Cardiac muscle cell (in vitro differentiated cells and primary cell): ENCODE measurements at regions not wholly inside any gene's neighbourhood (a gene's known extent, or its start where the extent isn't known, plus 50 kb on each side); places are given as distances from the start of the nearest gene placed in this dataset.
"Not testable (repeated sequence)": the region's sequence is repeated elsewhere in the genome, so short reads cannot be mapped to it uniquely, and the experiment has no call there.

Experiments used
- DNase-seq, 2 donors: peaks; one replicate each; pipeline versions ENCODE4 v3.0.0 to v3.0.0-alpha.2; 2010 to 2017; ENCODE audit warnings: low read depth in 1 of 2, low spot score in 1 of 2
- H3K27ac ChIP-seq: fragments of 200-600 bp; sonication (generic); 2 replicates; pipeline ENCODE4 v1.5.1; 2016
- H3K27me3 ChIP-seq: fragments of 200-600 bp; sonication (generic); 2 replicates; pipeline ENCODE4 v1.6.0; 2016; ENCODE audit warnings: control low read depth
- H3K36me3 ChIP-seq: fragments of 200-600 bp; sonication (generic); 2 replicates; pipeline ENCODE4 v1.5.1; 2016; ENCODE audit warnings: control low read depth
- H3K4me1 ChIP-seq: fragments of 200-600 bp; sonication (generic); 2 replicates; pipeline ENCODE4 v1.8.1; 2017; ENCODE audit warnings: low read depth, mild to moderate bottlenecking, mixed run types
- H3K4me3 ChIP-seq: fragments of 200-600 bp; sonication (generic); 2 replicates; pipeline ENCODE4 v1.5.1; 2016; ENCODE audit warnings: mild to moderate bottlenecking
- H3K9me3 ChIP-seq: fragments of 200-600 bp; sonication (generic); 2 replicates; pipeline ENCODE4 v1.5.1; 2017; ENCODE audit warnings: low read depth, mild to moderate bottlenecking, control low read depth
- TF ChIP-seq, protein P1 (sequence below): IDR thresholded peaks from 2 replicates; pipeline ENCODE4 v1.5.1; 2012; ENCODE audit warnings: low read depth, mild to moderate bottlenecking, low read length

DNA sequence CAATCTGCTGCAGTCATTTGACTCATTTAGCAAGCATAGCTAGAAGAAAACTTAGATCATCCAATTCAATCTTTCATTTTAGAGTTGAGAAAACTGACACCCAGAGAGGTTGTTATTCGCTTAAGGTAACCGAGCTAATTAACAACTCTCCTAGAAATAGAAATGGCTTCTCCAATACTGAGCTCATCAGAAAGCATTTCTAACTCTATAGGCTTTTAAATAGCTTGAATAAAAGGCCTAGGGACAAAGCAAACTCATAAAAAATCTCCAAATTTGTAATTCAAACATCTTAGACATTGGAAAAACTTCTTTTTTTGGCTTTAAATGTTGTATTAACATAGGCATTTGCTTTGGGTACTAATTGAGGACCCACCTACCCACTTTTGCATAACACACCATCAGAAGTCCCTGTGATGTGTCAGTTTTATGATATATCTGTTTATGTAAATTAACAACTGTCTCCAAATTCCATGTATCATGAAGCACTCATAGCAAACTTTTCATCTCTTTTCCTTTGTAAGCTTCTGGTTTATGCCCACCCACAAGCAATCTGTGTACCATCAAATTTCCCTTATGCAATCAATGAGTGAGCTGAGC, 343.9 kb upstream of the CHST9 start:
- no peak overlapping the region for H3K4me3 ChIP-seq
- H3K9me3 ChIP-seq = no peaks in the 10 kb centered on the region

DNA sequence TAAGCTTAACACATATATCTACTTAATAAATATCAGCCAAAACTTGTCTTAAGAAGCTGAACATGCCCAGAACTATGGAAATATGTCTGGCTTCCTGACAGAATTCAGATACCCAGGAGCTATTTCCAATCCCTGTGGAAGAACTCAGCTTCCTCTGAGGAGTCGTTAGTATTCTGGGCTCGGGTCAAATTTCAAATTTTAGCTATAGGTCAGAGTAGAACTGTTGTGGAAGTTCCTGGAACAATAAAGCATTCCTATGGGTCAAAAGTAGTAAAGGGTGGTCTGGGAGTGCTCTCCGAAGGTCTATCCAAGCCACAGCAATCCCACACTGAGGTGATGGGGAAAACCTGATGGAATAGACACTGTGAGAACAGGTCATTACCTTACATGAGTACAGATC, 342.7 kb upstream of the CHST9 start:
- Histone ChIP-seq H3K27ac (no peak overlapping the region), H3K27me3 (peaks cover 8% of the 10 kb centered on the region), H3K9me3 (no peaks in the 10 kb centered on the region), H3K4me1 (peaks cover 20% of the 10 kb centered on the region), H3K4me3 (no peak overlapping the region), H3K36me3 (no peaks in the 10 kb centered on the region)
- TF ChIP-seq, protein P1, sequence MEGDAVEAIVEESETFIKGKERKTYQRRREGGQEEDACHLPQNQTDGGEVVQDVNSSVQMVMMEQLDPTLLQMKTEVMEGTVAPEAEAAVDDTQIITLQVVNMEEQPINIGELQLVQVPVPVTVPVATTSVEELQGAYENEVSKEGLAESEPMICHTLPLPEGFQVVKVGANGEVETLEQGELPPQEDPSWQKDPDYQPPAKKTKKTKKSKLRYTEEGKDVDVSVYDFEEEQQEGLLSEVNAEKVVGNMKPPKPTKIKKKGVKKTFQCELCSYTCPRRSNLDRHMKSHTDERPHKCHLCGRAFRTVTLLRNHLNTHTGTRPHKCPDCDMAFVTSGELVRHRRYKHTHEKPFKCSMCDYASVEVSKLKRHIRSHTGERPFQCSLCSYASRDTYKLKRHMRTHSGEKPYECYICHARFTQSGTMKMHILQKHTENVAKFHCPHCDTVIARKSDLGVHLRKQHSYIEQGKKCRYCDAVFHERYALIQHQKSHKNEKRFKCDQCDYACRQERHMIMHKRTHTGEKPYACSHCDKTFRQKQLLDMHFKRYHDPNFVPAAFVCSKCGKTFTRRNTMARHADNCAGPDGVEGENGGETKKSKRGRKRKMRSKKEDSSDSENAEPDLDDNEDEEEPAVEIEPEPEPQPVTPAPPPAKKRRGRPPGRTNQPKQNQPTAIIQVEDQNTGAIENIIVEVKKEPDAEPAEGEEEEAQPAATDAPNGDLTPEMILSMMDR = no peak
- DNase-seq = peak in 1 of 2 donors; percentile 52

More for the DNA sequence above, 343.9 kb upstream of the CHST9 start:
- Histone ChIP-seq H3K27me3 (peaks cover 8% of the 10 kb centered on the region), H3K4me1 (peaks cover 20% of the 10 kb centered on the region), H3K27ac (no peak overlapping the region), H3K36me3 (no peaks in the 10 kb centered on the region)
- TF ChIP-seq, protein P1 = no peak
- no peak for DNase-seq

DNA sequence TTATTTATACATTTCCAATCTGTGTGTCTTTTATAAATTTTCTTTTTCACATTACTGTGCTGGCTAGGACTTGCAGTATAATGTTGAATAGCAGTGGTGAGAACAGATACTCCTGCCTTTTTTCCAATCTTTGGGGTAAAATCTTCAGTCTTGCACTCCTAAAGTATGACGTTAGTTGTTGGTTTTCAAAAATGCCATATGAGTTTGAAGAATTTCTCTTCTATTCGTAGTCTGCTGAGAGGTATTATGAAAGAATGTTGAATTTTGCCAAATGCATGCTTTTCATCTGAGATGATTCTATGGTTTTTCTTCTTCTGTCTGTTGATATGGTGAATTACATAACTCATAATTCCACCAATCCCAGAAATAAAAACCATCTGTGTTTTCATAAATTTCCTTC, 335.3 kb upstream of the CHST9 start:
- Histone ChIP-seq H3K27ac (no peak overlapping the region), H3K36me3 (no peaks in the 10 kb centered on the region), H3K27me3 (no peaks in the 10 kb centered on the region), H3K9me3 (no peaks in the 10 kb centered on the region), H3K4me1 (peaks cover 9% of the 10 kb centered on the region), H3K4me3 (no peak overlapping the region)
- TF ChIP-seq, protein P1 = no peak
- no peak for DNase-seq

DNA sequence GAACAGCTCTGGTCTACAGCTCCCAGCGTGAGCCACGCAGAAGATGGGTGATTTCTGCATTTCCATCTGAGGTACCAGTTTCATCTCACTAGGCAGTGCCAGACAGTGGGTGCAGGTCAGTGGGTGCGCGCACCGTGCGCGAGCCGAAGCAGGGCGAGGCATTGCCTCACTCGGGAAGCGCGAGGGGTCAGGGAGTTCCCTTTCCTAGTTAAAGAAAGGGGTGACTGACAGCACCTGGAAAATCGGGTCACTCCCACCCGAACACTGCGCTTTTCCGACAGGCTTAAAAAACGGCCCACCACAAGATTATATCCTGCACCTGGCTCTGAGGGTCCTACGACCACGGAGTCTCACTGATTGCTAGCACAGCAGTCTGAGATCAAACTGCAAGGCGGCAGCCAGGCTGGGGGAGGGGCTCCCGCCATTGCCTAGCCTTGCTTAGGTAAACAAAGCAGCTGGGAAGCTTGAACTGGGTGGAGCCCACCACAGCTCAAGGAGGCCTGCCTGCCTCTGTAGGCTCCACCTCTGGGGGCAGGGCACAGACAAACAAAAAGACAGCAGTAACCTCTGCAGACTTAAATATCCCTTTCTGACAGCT, 325.0 kb upstream of the CHST9 start:
- H3K4me3 ChIP-seq, H3K36me3 ChIP-seq, H3K4me1 ChIP-seq, DNase-seq, H3K9me3 ChIP-seq, H3K27ac ChIP-seq, H3K27me3 ChIP-seq: not testable (repeated sequence)

DNA sequence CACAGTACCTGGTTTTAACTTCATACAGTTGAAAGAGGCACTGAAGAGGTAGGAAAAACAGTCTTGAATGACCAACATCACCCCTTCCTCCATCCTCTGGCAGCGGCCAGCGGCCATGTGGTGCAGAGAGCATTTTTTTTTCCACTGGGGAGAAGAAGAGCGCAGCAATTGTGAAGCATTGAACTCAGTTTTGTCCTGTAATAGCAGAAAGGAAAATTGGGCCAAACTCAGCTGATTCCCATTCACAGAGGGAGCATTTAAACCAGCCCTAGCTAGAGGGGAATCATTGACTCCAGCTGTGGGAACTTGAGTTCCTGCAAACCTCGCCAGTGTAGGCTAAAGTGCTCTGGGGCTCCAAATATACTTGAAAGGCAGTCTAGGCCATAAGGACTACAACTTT, 316.6 kb upstream of the CHST9 start:
- no peaks in the 10 kb centered on the region for H3K27me3 ChIP-seq
- no peak overlapping the region for H3K27ac ChIP-seq
- TF ChIP-seq, protein P1 = no peak
- H3K9me3 ChIP-seq = no peaks in the 10 kb centered on the region
- no peak for DNase-seq
- no peak overlapping the region for H3K4me3 ChIP-seq
- H3K36me3 ChIP-seq = no peaks in the 10 kb centered on the region
- H3K4me1 ChIP-seq = no peaks in the 10 kb centered on the region

DNA sequence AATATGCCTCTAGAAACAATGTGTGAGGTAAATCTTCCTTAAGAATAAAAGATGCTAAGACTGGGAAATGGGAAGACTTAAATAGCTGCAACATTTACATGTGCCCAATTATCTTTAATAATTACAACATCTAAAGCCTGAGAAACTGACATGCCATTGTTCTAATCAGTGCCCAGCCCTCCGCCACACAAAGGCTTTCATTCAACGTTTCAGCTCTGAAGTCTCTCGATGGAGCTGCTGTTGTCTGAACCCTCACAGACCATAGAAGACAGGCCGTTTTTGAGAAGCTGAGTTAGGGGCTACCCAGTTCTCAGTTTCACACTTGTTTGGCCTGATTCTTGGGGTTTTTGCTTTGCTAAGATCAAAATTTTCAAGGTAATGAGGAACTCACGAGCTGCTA, 315.4 kb upstream of the CHST9 start:
- no peak for DNase-seq
- no peaks in the 10 kb centered on the region for H3K9me3 ChIP-seq
- no peaks in the 10 kb centered on the region for H3K36me3 ChIP-seq
- no peaks in the 10 kb centered on the region for H3K27me3 ChIP-seq
- H3K4me1 ChIP-seq = no peaks in the 10 kb centered on the region
- no peak overlapping the region for H3K4me3 ChIP-seq
- TF ChIP-seq, protein P1 = no peak
- H3K27ac ChIP-seq = no peak overlapping the region
